ENCODE measurements at regions not wholly inside any gene's neighbourhood (a gene's known extent, or its start where the extent isn't known, plus 50 kb on each side); places are given as distances from the start of the nearest gene placed in this dataset.

DNA sequence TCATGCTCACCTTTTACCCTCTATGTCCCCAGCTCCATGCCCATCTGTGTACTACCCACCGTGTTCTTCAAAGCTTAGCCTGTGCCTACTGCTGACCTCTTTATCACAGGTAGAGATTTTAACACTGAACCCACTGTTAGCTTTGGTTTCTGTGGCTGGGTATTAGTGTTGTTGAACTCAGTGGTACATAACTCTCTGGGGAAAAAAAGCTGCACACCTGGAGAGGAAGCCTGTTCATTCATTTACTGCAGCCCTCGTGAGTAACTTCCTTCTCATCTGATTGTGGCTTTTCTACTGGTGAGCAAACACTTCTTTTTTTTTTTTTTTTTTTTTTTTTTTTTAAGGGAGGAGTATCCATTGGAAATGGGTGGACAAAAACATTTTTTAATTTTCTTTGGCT is 326.3 kb downstream of the CCSER2 start:
- intact Hi-C loops (cut with DNase I), result no loop called here
- H3K36me3 ChIP-seq, result no peaks in the 10 kb centered on the region
- no peaks in the 10 kb centered on the region for H3K9me3 ChIP-seq
- no peaks in the 10 kb centered on the region for H3K27me3 ChIP-seq
- H3K4me1 ChIP-seq, result no peaks in the 10 kb centered on the region
- TF ChIP-seq POLR2A (IDR thresholded peaks at IDR 0.05) (no peak), POLR2AphosphoS5 (IDR thresholded peaks at IDR 0.05) (no peak), EP300 (IDR thresholded peaks at IDR 0.05) (no peak)
- TF ChIP-seq, protein P1, sequence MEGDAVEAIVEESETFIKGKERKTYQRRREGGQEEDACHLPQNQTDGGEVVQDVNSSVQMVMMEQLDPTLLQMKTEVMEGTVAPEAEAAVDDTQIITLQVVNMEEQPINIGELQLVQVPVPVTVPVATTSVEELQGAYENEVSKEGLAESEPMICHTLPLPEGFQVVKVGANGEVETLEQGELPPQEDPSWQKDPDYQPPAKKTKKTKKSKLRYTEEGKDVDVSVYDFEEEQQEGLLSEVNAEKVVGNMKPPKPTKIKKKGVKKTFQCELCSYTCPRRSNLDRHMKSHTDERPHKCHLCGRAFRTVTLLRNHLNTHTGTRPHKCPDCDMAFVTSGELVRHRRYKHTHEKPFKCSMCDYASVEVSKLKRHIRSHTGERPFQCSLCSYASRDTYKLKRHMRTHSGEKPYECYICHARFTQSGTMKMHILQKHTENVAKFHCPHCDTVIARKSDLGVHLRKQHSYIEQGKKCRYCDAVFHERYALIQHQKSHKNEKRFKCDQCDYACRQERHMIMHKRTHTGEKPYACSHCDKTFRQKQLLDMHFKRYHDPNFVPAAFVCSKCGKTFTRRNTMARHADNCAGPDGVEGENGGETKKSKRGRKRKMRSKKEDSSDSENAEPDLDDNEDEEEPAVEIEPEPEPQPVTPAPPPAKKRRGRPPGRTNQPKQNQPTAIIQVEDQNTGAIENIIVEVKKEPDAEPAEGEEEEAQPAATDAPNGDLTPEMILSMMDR (IDR thresholded peaks at IDR 0.05), result no peak
- no peak overlapping the region for H3K4me3 ChIP-seq
- WGBS, 2 donors, result 18 to 22% methylated on average over 2 of the region's 2 CpGs
- no peak overlapping the region for H3K27ac ChIP-seq
- no peak for DNase-seq

DNA sequence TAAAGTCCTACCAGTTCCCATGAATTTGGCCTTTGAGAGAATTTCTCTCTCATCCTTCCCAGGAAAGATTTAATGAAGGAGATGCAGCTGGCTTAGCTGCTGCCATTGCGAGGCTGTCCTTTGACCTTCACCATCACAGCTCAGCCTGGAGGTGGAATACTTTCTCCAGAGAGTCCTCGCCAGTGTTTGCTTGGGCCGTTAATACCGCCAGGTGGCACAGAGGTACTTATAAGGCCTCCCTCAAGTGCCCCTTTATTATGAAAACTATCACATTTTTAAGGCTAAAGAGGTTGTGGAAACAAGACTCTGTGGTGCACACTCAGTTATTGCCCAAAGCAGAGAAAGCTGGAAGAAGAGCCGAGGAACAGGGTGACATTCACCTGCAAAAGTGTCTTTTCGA is 330.6 kb downstream of the CCSER2 start:
- Histone ChIP-seq H3K9me3 (no peaks in the 10 kb centered on the region), H3K36me3 (no peaks in the 10 kb centered on the region), H3K4me1 (no peaks in the 10 kb centered on the region), H3K27ac (no peak overlapping the region), H3K27me3 (no peaks in the 10 kb centered on the region), H3K4me3 (no peak overlapping the region)
- no peak for DNase-seq
- 76 to 85% methylated on average over 6 of the region's 6 CpGs for WGBS, 2 donors
- TF ChIP-seq, protein P1 (IDR thresholded peaks at IDR 0.05), result no peak
- TF ChIP-seq POLR2A (IDR thresholded peaks at IDR 0.05) (no peak), EP300 (IDR thresholded peaks at IDR 0.05) (no peak), POLR2AphosphoS5 (IDR thresholded peaks at IDR 0.05) (no peak)
- intact Hi-C loops (cut with DNase I), result no loop called here

DNA sequence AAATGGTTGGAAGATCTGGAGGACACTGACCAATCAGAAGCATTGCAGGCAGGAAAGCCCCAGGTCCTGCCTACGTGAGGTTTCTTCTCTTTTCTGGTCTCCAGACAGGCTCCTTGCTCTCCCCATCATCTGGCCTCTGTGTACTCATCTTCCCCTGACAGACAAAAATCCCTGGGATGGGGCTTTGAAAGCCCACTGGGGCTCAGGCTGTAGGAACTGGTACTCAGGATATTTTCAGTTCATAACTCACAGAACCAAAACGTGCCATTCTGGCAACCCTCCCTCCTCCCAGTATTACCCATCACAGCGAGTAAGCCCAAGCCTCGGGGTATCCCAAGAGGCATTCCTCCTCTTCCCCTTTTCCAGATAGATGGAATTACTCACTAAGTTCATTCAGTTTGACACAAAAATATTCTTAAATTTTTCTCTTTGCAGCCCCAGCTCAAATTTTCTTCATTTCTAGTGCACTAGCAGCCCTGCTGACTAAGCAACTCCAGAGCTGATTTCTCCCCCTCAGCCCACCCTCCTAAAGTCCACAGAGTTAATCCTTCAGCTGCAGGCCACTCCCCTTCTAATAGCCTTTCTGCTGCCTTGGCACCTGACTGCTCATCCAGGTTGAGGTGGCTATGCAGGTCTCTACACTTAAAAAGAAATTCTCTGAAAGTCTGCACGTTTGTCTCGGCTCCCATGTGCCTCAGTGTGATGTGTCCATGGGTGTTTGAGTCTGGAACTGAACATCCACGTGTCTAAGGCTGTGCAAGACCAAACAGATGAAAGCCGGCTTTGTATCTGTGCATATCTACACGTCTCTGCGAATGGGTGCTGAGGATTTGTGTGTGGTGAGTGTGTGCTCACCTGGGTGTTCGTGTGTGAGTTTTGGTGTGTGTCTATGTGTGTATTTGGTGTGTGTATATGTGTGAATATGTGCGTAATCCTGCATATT is 331.4 kb downstream of the CCSER2 start:
- TF ChIP-seq POLR2AphosphoS5 (IDR thresholded peaks at IDR 0.05) (no peak), EP300 (IDR thresholded peaks at IDR 0.05) (no peak), POLR2A (IDR thresholded peaks at IDR 0.05) (no peak)
- TF ChIP-seq, protein P1 (IDR thresholded peaks at IDR 0.05), result no peak
- Histone ChIP-seq H3K9me3 (no peaks in the 10 kb centered on the region), H3K27ac (no peak overlapping the region), H3K36me3 (no peaks in the 10 kb centered on the region), H3K4me3 (no peak overlapping the region), H3K27me3 (no peaks in the 10 kb centered on the region), H3K4me1 (no peaks in the 10 kb centered on the region)
- intact Hi-C loops (cut with DNase I), result no loop called here
- WGBS, 2 donors, result 68 to 78% methylated on average over 12 of the region's 12 CpGs
- no peak for DNase-seq

DNA sequence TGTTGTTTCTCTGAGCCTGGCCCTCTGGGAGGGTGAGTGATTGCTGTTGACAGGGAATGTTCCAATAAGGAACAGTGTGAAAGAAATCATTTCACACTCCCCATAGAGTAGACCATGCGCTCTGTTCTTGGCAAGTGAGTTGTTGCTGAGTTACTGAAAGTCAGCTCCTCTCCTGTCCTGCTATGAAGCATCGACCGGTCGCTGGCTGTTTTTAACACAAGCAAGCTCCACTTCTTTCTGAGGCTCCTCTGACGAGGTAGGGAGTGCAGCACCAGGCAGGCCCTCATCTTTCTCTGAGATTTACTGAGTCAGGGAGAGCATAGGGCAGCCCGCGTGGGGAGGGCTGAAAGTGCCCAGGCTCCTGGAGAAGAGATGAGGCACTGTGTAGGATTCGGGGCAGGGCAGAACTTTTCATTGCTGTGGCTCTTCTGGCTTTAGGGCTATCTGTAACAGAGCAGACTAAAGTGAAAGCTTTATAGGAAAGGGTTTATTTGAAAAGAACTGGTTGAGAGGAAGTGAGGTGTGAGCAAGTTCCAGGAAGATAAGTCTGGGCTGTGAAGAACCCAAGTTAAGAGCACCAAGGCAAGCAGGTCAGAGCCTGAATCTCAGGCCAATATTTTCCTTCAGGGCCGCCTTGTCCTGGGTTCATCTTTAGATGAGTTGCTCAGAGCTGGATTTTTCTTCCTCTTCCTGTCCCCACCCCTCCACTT is 332.2 kb downstream of the CCSER2 start:
- DNase-seq, result no peak
- WGBS, 2 donors, result 80 to 81% methylated on average over 9 of the region's 9 CpGs
- H3K9me3 ChIP-seq, result no peaks in the 10 kb centered on the region
- TF ChIP-seq EP300 (IDR thresholded peaks at IDR 0.05), result no peak
- TF ChIP-seq POLR2A (IDR thresholded peaks at IDR 0.05), result no peak
- no peak for TF ChIP-seq POLR2AphosphoS5 (IDR thresholded peaks at IDR 0.05)
- TF ChIP-seq, protein P1 (IDR thresholded peaks at IDR 0.05), result no peak
- intact Hi-C loops (cut with DNase I), result no loop called here
- H3K4me1 ChIP-seq, result no peaks in the 10 kb centered on the region
- no peak overlapping the region for H3K4me3 ChIP-seq
- no peaks in the 10 kb centered on the region for H3K27me3 ChIP-seq
- H3K36me3 ChIP-seq, result no peaks in the 10 kb centered on the region
- H3K27ac ChIP-seq, result no peak overlapping the region
